ENCODE measurements at regions not wholly inside any gene's neighbourhood (a gene's known extent, or its start where the extent isn't known, plus 50 kb on each side); places are given as distances from the start of the nearest gene placed in this dataset.

- Histone ChIP-seq H3K9ac (ENCODE audit: low read length) (no peak overlapping the region), H3K79me2 (ENCODE audit: control insufficient read depth, insufficient read depth, low read length) (no peaks in the 10 kb centered on the region), H3K27ac (ENCODE audit: low read length in 2 of 2) (no peak overlapping the region), H3K4me2 (replicated peaks; ENCODE audit: low read depth, low read length, poor library complexity, severe bottlenecking) (no peak overlapping the region), H4K20me1 (ENCODE audit: control insufficient read depth, insufficient read depth, low read length, poor library complexity, severe bottlenecking) (no peaks in the 10 kb centered on the region), H3K4me1 (ENCODE audit: control insufficient read depth in 2 of 2, insufficient read depth in 2 of 2, low read length in 2 of 2) (no peaks in the 10 kb centered on the region), H3K36me3 (replicated peaks in 1 of 2; ENCODE audit: control extremely low read depth in 1 of 2, control insufficient read depth in 1 of 2, extremely low read depth in 1 of 2, insufficient read depth in 2 of 2, low read length in 1 of 2) (no peaks in the 10 kb centered on the region), H3K9me3 (ENCODE audit: control extremely low read depth in 1 of 3, control insufficient read depth in 2 of 3, insufficient read depth in 1 of 3, low read length in 2 of 3) (no peaks in the 10 kb centered on the region), H2AFZ (ENCODE audit: insufficient read depth, low read depth, low read length, poor library complexity, severe bottlenecking) (no peak overlapping the region), H3K4me3 (ENCODE audit: control extremely low read depth in 1 of 5, extremely low read depth in 1 of 5, insufficient read depth in 1 of 5, low read depth in 2 of 5, low read length in 4 of 5) (no peak overlapping the region), H3K27me3 (replicated peaks in 1 of 4; ENCODE audit: control extremely low read depth in 1 of 4, control insufficient read depth in 3 of 4, insufficient read depth in 4 of 4, low read length in 3 of 4) (no peaks in the 10 kb centered on the region)
- CTCF ChIA-PET = no interaction called here
- DNase-seq (no peak), ATAC-seq (ENCODE audit: low read depth) (no peak)
- no peaks in the 10 kb centered on the region for H3K27me3 Mint-ChIP-seq
- TF ChIP-seq EZH2 (IDR thresholded peaks at IDR 0.05; ENCODE audit: borderline replicate concordance, insufficient read depth, low read depth, low read length, poor library complexity, severe bottlenecking) (no peak), CTCF (IDR thresholded peaks at IDR 0.05) (no peak)
- POLR2A ChIA-PET = no interaction called here
- 94% methylated on average over 2 of the region's 4 CpGs for WGBS (ENCODE audit: insufficient coverage)
- intact Hi-C loops (cut with micrococcal nuclease) = no loop called here
- H3K4me1 Mint-ChIP-seq = no peaks in the 10 kb centered on the region
- no peak overlapping the region for H3K27ac Mint-ChIP-seq
- H3K4me3 Mint-ChIP-seq = no peak overlapping the region
- H3K9me3 Mint-ChIP-seq (ENCODE audit: insufficient read depth) = peaks cover 3% of the 10 kb centered on the region
Observed at GRCh38 chr12:17592472-17592871, 497.5 kb downstream of the RERGL start.

GRCh38 chr12:17591005-17591681 lies 498.9 kb downstream of the RERGL start:
- POLR2A ChIA-PET = no interaction called here
- H4K20me1 ChIP-seq (ENCODE audit: control insufficient read depth, insufficient read depth, low read length, poor library complexity, severe bottlenecking) = no peaks in the 10 kb centered on the region
- H3K36me3 ChIP-seq (replicated peaks in 1 of 2; ENCODE audit: control extremely low read depth in 1 of 2, control insufficient read depth in 1 of 2, extremely low read depth in 1 of 2, insufficient read depth in 2 of 2, low read length in 1 of 2) = no peaks in the 10 kb centered on the region
- no CpG with 5 or more reads among the region's 4 CpGs for WGBS (ENCODE audit: insufficient coverage)
- H3K27ac ChIP-seq (ENCODE audit: low read length in 2 of 2) = no peak overlapping the region
- H3K4me1 ChIP-seq (ENCODE audit: control insufficient read depth in 2 of 2, insufficient read depth in 2 of 2, low read length in 2 of 2) = no peaks in the 10 kb centered on the region
- no peak for ATAC-seq (ENCODE audit: low read depth)
- TF ChIP-seq EZH2 (IDR thresholded peaks at IDR 0.05; ENCODE audit: borderline replicate concordance, insufficient read depth, low read depth, low read length, poor library complexity, severe bottlenecking) (no peak), CTCF (IDR thresholded peaks at IDR 0.05) (no peak)
- Mint-ChIP-seq H3K27ac (no peak overlapping the region), H3K4me3 (no peak overlapping the region), H3K9me3 (ENCODE audit: insufficient read depth) (peaks cover 3% of the 10 kb centered on the region), H3K4me1 (no peaks in the 10 kb centered on the region), H3K27me3 (no peaks in the 10 kb centered on the region)
- H3K4me3 ChIP-seq (ENCODE audit: control extremely low read depth in 1 of 5, extremely low read depth in 1 of 5, insufficient read depth in 1 of 5, low read depth in 2 of 5, low read length in 4 of 5) = no peak overlapping the region
- no peak overlapping the region for H3K9ac ChIP-seq (ENCODE audit: low read length)
- no peaks in the 10 kb centered on the region for H3K79me2 ChIP-seq (ENCODE audit: control insufficient read depth, insufficient read depth, low read length)
- intact Hi-C loops (cut with micrococcal nuclease) = no loop called here
- H3K4me2 ChIP-seq (replicated peaks; ENCODE audit: low read depth, low read length, poor library complexity, severe bottlenecking) = no peak overlapping the region
- H2AFZ ChIP-seq (ENCODE audit: insufficient read depth, low read depth, low read length, poor library complexity, severe bottlenecking) = no peak overlapping the region
- no peaks in the 10 kb centered on the region for H3K27me3 ChIP-seq (replicated peaks in 1 of 4; ENCODE audit: control extremely low read depth in 1 of 4, control insufficient read depth in 3 of 4, insufficient read depth in 4 of 4, low read length in 3 of 4)
- no peak for DNase-seq
- no peaks in the 10 kb centered on the region for H3K9me3 ChIP-seq (ENCODE audit: control extremely low read depth in 1 of 3, control insufficient read depth in 2 of 3, insufficient read depth in 1 of 3, low read length in 2 of 3)
- CTCF ChIA-PET = no interaction called here

Data from B cell (primary cell).